ENCODE measurements at regions not wholly inside any gene's neighbourhood (a gene's known extent, or its start where the extent isn't known, plus 50 kb on each side); places are given as distances from the start of the nearest gene placed in this dataset.

- no peak for TF ChIP-seq CTCF (IDR thresholded peaks at IDR 0.05; ENCODE audit: control insufficient read depth, insufficient read depth, low read depth, low read length, missing control alignments)
- no peak for DNase-seq (ENCODE audit: low read depth)
- no peak overlapping the region for H3K4me3 ChIP-seq (ENCODE audit: control insufficient read depth, low read depth, low read length)
Measured at GRCh38 chr3:107953722-107954121, 137.1 kb downstream of the CD47 start.

- DNase-seq (ENCODE audit: low read depth), result no peak
- H3K4me3 ChIP-seq (ENCODE audit: control insufficient read depth, low read depth, low read length), result no peak overlapping the region
- no peak for TF ChIP-seq CTCF (IDR thresholded peaks at IDR 0.05; ENCODE audit: control insufficient read depth, insufficient read depth, low read depth, low read length, missing control alignments)
Measured at GRCh38 chr3:107951126-107951525, 139.7 kb downstream of the CD47 start.

- H3K4me3 ChIP-seq (ENCODE audit: control insufficient read depth, low read depth, low read length), result no peak overlapping the region
- no peak for DNase-seq (ENCODE audit: low read depth)
- TF ChIP-seq CTCF (IDR thresholded peaks at IDR 0.05; ENCODE audit: control insufficient read depth, insufficient read depth, low read depth, low read length, missing control alignments), result no peak
Measured at GRCh38 chr3:107950417-107950816, 140.4 kb downstream of the CD47 start.

- no peak for TF ChIP-seq CTCF (IDR thresholded peaks at IDR 0.05; ENCODE audit: control insufficient read depth, insufficient read depth, low read depth, low read length, missing control alignments)
- DNase-seq (ENCODE audit: low read depth), result no peak
- H3K4me3 ChIP-seq (ENCODE audit: control insufficient read depth, low read depth, low read length), result no peak overlapping the region
Measured at GRCh38 chr3:107949394-107949970, 141.3 kb downstream of the CD47 start.

- no peak overlapping the region for H3K4me3 ChIP-seq (ENCODE audit: control insufficient read depth, low read depth, low read length)
- no peak for DNase-seq (ENCODE audit: low read depth)
- no peak for TF ChIP-seq CTCF (IDR thresholded peaks at IDR 0.05; ENCODE audit: control insufficient read depth, insufficient read depth, low read depth, low read length, missing control alignments)
Measured at GRCh38 chr3:107947203-107947602, 143.6 kb downstream of the CD47 start.

- no peak overlapping the region for H3K4me3 ChIP-seq (ENCODE audit: control insufficient read depth, low read depth, low read length)
- DNase-seq (ENCODE audit: low read depth), result no peak
- TF ChIP-seq CTCF (IDR thresholded peaks at IDR 0.05; ENCODE audit: control insufficient read depth, insufficient read depth, low read depth, low read length, missing control alignments), result no peak
Measured at GRCh38 chr3:107946700-107947099, 144.1 kb downstream of the CD47 start.
